NCI-H1105 treated with DMSO at 0.1 percent for 48 hours (cell line): ENCODE measurements at regions not wholly inside any gene's neighbourhood (a gene's known extent, or its start where the extent isn't known, plus 50 kb on each side); places are given as distances from the start of the nearest gene placed in this dataset.

ENCODE experiments used
- DNase-seq: peaks from one replicate; lab custom pipeline; 2025; lab: John Stamatoyannopoulos, UW

DNA sequence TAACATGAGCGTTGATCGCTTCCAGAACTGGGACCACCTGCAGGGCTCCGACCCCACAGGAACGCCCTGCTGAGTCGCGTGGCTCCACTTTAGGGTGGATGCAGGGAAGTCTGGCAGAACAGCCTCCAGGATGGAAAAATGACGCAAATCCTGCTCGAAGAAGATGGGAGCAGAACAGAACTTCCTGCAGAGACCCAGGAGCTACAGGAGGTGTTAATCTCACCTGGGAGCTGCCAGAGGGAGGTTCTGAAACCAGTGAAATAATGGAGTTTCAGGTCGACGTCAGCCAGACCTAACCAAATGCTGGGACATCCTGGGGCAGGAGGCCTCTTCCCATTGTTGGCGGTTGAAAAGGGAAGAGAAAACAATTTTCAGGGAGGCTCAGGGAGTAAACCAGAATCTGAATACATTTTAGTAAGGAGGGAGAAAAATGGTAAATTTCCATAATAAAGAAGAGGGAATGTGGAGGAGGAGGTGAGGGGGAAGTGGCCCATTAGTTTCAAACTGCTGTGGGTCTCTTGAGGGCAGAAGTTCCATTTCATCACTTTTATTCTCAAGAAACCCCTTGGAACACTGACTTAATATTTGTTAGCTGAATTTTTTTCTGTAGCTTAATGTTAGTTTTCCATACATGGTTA, 558.4 kb upstream of the CDH4 start:
- no peak for DNase-seq

DNA sequence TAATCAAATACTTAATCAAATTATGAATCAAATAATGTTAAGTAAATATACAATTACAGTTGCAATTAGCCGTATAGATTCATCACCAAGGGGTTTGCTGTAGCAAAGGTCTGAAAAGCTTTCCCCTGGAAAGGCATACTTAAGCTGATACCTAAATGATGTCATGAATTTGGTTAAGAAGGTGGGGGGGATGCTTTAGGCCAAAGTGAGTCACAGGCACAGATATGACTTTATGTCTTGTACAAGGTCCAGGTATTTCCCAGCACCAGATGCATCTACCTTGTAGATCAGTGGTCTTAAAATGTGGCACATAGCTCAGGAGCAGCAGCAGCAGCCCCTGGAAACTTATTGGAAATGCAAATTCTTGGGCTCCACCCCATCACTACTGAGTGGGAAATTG, 557.3 kb upstream of the CDH4 start:
- DNase-seq = no peak

DNA sequence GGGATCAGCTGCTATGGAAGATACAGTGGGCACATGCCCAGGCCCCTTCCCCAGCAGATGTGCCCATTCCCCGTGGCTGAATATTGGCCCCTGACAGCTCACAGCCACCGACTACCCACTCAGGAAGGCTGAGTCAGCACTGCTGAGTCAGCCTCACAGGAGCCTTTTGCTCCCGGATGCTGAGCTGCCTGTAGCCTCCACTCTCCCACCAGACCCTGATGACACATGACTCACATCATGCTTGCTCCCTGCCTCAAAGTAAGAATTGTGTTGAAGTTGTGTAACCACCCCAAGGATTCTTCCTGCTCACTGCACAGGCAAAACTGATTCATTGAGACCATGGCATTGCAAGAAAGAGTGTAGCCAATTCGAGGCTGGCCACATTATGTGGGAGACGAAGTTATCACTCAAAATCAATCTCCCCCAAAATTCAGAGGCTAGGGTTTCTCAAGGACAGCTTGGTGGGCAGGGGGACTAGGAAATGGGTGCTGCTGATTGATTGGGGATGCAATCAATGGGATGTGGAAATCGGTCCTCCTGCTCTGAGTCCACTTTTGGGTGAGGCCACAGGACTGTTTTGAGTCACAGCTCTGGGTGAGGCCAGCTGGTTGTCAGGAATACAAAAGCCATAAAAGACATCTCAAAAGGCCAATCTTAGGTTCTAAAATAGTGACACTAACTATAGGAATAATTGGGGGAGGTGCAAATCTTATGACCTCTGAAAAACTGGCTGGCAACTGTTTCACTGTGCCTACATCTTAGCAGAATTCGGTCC, 556.6 kb upstream of the CDH4 start:
- no peak for DNase-seq

GRCh38 chr20:60697252-60697651, 554.8 kb upstream of the CDH4 start:
- no peak for DNase-seq

DNA sequence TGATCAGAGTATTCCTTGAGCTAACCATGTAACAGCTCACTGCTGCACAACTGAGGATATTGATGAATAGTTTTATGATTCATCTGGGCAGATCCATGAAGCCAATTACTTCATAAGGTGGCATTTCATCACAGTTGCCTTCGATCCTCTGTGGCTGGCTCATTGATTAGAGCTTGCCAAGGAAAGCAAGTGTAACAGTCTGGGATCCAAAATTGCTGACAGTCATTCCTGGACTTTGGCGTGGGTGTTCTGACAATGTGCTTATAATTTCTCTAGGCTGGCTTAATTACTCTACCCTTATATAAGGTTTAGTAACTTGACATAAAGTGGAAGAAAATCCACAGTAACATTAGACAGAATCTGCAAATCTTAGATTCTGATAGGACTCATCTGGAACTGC, 551.3 kb upstream of the CDH4 start:
- no peak for DNase-seq

GRCh38 chr20:60704147-60704546, 547.9 kb upstream of the CDH4 start:
- DNase-seq = no peak

- DNase-seq = no peak
Measured at GRCh38 chr20:60713396-60713795, 538.7 kb upstream of the CDH4 start.

- DNase-seq = no peak
Measured at GRCh38 chr20:60715172-60715571, 536.9 kb upstream of the CDH4 start.

DNA sequence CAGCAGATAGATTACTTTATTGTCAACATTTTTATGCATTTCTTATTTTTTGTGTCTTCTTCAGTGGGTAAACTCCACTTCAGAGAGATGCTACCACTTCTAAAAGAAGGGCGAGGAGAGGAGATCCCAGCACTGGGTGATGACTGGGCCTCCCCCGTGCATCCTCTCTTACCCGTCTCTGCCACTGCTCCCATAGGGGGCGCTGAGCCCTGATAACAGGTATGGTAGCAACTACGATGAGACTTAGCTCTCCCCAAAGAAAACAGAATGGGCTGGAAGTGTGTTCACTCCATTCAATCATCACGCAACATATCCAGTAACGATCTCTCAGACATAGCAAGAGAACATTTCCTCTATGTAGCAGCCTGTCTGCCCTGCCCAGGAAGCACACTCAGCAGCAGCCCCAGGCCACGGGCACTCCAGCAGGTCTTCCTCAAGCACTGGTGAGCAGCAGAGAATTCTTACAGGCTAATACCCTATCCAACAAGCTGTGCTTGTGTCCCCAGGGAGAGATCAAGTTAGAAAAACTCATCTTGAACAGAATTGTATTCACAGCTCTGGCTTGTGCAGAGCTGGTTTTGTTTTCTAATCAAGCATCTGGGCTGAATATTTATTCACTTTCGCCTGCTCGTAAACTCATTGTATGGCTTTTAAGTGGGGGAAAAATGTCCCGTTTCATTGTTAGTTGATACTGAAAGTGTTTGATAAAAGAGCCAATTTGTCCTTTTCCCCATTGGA, 533.1 kb upstream of the CDH4 start:
- peak; percentile 84 for DNase-seq

DNA sequence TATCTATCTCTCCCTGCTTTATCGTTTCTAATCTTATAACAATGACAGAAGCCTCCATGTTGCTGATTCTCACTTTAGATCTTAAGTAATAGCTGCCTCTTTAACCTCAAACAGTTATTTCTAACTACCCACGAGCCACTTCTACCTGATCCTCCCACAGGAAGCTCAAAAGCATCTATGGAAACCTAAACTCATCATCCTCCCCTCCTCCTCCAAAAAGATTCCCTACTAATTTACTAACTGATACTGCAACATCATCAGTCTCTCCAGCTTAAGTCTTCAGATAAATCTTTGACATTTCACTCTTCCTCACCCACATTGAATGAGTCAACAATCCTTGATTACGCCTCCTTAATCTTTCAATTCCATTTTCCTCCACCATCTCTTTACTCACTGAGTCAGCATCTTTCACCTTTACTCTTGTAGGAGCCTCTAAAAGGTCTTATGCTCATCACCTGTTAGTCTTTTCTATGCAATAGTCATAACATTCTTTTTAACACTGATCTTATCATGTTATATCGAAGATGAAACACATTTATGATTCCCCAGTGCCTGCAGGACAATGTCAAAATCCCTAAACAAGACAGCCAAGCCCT, 526.7 kb upstream of the CDH4 start:
- no peak for DNase-seq

- DNase-seq = no peak
Measured at GRCh38 chr20:60727425-60727824, 524.6 kb upstream of the CDH4 start.

DNA sequence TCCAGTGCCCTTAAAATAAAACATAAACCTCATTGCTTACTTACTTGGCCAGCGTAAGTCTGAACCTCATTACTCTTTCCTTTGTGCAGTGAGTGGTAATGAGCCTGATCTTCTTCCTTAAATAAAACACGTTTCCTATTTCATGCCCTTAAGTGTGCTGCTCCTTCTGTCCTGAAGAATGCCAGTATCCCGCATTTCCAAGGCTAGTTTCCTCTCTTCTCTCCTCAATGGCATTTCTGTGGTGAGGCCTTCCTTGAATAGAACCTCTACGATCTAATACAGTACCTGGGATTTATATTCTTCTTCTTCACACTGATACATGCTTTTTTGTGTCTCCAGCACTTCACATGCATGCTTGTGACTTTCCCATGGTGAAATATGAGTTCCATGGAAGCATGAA, 523.4 kb upstream of the CDH4 start:
- DNase-seq = no peak

DNA sequence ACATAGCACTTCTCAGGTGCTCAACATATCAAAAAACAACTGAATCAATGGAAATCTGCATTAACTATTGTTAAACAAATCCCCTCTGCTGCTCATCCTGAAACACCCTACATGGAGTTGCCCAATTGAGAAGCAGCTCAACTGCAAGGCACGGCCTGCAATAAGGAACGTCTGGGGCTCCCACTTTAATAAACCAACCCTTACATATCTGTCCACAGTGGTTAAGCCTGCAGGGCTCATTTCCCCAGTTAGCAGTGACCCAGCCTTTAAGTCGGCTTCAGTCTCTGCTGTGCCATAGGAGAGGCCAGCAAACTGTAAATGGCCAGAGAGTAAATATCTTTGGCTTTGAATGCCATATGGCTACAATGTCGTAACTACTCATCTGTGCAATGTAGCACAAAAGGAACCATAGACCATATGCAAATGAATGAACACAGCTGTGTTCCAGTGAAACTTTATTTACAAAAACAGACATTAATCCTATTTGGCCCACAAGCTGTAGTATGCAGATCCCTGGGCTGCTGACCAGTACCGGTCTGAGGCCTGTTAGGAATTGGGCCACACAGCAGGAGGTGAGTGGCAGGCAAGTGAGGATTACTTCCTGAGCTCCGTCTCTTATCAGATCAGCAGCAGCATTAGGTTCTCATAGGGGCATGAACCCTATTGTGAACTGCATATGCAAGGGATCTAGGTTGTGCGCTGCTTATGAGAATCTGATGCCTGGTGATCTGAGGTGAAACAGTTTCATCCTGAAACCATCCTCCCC, 522.7 kb upstream of the CDH4 start:
- DNase-seq = no peak

GRCh38 chr20:60732322-60732721, 519.7 kb upstream of the CDH4 start:
- DNase-seq = no peak

DNA sequence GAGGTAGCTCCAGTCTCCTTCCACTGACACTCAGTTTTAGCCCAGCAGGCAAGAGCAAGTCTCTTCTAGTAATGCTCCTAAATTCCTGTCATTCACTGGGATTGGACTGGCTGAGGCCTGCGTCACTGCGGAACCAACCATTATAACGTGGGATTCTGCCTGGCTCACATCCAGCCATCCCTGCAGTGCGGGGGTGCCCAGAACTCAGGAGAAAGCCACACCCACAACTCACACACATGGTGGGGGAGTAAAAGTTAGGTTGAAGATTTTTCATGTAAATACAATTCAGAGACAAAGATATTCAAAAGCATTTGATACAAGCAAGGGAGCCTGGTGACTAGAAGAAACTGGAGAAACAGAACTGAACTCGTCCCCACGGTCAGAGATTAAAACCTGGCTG, 504.0 kb upstream of the CDH4 start:
- no peak for DNase-seq

DNA sequence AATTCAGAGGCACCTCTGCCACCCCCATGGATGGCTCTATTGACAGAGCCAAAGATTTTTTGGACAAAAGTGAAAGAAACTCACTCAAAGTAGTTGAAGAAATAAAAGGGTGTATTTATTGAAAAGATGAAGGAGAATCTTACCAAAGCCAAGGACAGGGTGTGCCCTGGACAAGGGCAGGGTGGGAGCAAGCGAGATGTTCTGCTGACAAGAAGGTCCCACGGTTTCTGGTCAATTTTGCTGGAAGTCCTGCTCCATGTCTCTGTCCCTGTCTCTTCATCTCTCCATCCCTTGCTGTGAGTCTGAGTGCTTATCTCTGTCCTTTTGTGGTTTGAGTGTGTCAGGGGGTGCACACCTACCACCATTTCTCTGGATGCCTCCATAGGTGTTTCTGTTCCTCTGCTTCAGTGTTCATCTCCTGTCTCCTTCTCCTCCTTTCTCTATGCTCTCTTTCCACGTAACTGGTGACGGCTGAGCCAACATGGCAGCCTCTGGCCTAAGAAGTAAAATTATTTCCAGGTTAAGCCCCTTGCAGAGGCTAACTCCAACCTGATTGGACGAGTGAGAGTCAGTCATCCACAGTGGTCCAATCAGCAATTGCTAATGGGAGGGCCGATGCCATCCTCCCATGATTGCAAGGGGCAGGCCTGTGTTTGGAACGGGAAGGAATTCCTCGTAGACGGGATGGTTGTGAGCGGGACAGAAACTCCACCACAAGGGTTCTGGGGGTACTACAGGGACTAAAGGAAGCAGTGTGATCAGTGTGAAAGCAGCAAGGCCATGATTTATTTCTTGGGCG, 502.1 kb upstream of the CDH4 start:
- no peak for DNase-seq

- DNase-seq = no peak
Measured at GRCh38 chr20:60750909-60751308, 501.2 kb upstream of the CDH4 start.

DNA sequence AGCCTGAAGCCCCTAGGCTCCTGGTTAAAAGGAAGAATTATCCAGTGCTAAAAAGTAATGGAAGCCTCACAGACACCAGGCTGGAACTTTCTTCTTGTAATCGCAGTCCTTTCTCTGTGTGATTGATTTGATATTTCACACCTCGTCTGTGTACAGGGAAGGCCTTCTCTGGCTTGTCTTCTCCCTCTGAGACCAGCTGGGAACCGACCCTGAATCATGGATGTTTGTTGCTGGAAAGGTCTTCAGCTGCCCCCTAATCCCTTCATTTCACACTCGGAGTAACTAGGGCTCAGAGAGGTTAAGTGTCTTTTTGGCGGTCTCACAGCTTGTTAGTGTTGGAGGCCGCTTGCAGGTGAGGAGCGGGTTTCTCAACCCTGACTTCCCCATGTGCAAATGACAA, 500.2 kb upstream of the CDH4 start:
- no peak for DNase-seq

- no peak for DNase-seq
Measured at GRCh38 chr20:60752741-60753420, 499.2 kb upstream of the CDH4 start.

GRCh38 chr20:60754856-60755255, 497.2 kb upstream of the CDH4 start:
- DNase-seq = no peak

- DNase-seq = no peak
Measured at GRCh38 chr20:60759651-60760050, 492.4 kb upstream of the CDH4 start.
